Right lobe of liver (tissue), 6 donors: ENCODE measurements at regions not wholly inside any gene's neighbourhood (a gene's known extent, or its start where the extent isn't known, plus 50 kb on each side); places are given as distances from the start of the nearest gene placed in this dataset.

Experiments used
- ATAC-seq, 4 donors: fragments of 200-7000 bp; cut with Tn5 transposase; one replicate each; pipeline ENCODE4 v1.9.1; 2020; ENCODE audit warnings: mild to moderate bottlenecking in 4 of 4, moderate library complexity in 4 of 4
- DNase-seq, 3 donors: peaks; one replicate each; pipeline ENCODE4 v3.0.0-alpha.2; 2020
- H3K27ac ChIP-seq, 3 donors: fragments of 200-600 bp; one replicate each; pipeline ENCODE4 v1.8.0; 2022
- H3K27me3 ChIP-seq, 2 donors: fragments of 200-600 bp; one replicate each; pipeline ENCODE4 v1.8.0; 2022
- H3K36me3 ChIP-seq, 4 donors: fragments of 200-600 bp; sonication (generic) in 1 of 4; one replicate each; pipeline versions ENCODE4 v1.5.1 to v1.8.0; 2017 to 2022; ENCODE audit warnings: control low read depth in 1 of 4
- H3K4me1 ChIP-seq, 4 donors: fragments of 200-600 bp; sonication (generic) in 1 of 4; one replicate each; pipeline versions ENCODE4 v1.5.1 to v1.8.0; 2017 to 2022; ENCODE audit warnings: control low read depth in 1 of 4
- H3K4me3 ChIP-seq, 3 donors: fragments of 200-600 bp; one replicate each; pipeline ENCODE4 v1.8.0; 2022
- H3K9me3 ChIP-seq, 4 donors: fragments of 200-600 bp; sonication (generic) in 1 of 4; one replicate each; pipeline versions ENCODE4 v1.5.1 to v1.8.0; 2017 to 2022; ENCODE audit warnings: control low read depth in 1 of 4
- POLR2A ChIP-seq: fragments of 450-650 bp; IDR thresholded peaks from one replicate; pipeline ENCODE4 v1.6.1; 2017; ENCODE audit warnings: antibody characterized with exemption, mild to moderate bottlenecking
- WGBS: methylation state at CpG from one replicate; pipeline ENCODE4 v1.1.6; 2018; ENCODE audit warnings: low coverage, low lambda C conversion rate; ENCODE audit not compliant: insufficient coverage; ENCODE audit errors: missing lambda C conversion rate; 5-methylcytosine and 5-hydroxymethylcytosine counted together
- intact Hi-C, 2 donors: fragments of 100-400 bp; cut with DNase I; formaldehyde crosslinking; loops; one replicate each; pipeline versions ENCODE4 v1.11.2 to v1.14.1; 2022
- TF ChIP-seq, protein P1 (sequence below), 4 donors: fragments of 200-600 bp in 3 of 4; fragments of 450-650 bp in 1 of 4; IDR thresholded peaks; one replicate each; pipeline versions ENCODE4 v1.5.1 to v1.8.0; 2016 to 2022; ENCODE audit warnings: antibody characterized with exemption in 4 of 4, mild to moderate bottlenecking in 2 of 4
- donor health status: DM: no; HTN: yes; CAD: no.
- donor health status: DM: no; HTN: no; CAD: no.
- donor health status: DM: no; HTN: no; CAD: no.
- donor health status: DM: no; HTN: yes; CAD: no.
- donor health status: DM: no; HTN: yes; CAD: no.

DNA sequence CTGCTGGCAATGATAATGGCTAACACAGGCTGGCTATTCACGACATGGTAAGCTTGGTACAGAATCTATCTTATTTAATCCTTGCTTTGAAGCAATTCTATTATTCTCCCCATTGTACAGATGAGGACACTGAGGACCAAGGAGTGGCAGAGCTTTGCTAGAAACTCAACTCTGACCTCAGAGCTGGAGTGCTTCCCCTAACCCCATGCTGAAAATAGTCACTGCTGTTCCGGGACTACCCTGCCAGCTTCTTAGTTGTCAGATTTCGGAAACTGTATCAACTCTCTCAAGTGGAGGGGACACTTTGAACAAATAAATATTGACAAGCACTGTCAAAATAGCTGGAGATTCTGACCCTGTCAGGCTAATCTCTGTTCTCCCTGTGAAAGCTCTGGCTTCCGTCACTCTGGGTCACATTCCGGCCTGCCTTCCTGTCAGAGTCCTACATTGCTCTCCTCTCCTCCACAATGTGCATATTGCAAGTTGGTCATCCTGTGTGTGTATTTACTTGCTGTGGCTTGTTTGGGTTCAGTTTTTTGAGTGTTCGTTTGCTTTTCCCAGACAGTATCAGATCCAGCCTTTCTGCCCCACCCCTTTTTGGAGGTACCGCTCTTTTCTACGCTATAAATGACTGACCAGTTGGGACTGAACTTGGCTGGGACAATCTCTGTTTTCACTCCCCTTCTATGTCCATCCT lies 134.3 kb upstream of the MAP1B start:
- DNase-seq (no peak), ATAC-seq (peak; percentile 45 to 78 (median 70))
- H3K9me3 ChIP-seq = no peaks in the 10 kb centered on the region
- no peaks in the 10 kb centered on the region for H3K4me1 ChIP-seq
- no peaks in the 10 kb centered on the region for H3K36me3 ChIP-seq
- H3K27me3 ChIP-seq = no peaks in the 10 kb centered on the region
- intact Hi-C loops = no loop called here
- peak overlapping the region in 1 of 3 donors; percentile 8 for H3K27ac ChIP-seq
- WGBS = 51% methylated on average over 8 of the region's 8 CpGs
- H3K4me3 ChIP-seq = no peak overlapping the region
- no peak for TF ChIP-seq POLR2A
- TF ChIP-seq, protein P1, sequence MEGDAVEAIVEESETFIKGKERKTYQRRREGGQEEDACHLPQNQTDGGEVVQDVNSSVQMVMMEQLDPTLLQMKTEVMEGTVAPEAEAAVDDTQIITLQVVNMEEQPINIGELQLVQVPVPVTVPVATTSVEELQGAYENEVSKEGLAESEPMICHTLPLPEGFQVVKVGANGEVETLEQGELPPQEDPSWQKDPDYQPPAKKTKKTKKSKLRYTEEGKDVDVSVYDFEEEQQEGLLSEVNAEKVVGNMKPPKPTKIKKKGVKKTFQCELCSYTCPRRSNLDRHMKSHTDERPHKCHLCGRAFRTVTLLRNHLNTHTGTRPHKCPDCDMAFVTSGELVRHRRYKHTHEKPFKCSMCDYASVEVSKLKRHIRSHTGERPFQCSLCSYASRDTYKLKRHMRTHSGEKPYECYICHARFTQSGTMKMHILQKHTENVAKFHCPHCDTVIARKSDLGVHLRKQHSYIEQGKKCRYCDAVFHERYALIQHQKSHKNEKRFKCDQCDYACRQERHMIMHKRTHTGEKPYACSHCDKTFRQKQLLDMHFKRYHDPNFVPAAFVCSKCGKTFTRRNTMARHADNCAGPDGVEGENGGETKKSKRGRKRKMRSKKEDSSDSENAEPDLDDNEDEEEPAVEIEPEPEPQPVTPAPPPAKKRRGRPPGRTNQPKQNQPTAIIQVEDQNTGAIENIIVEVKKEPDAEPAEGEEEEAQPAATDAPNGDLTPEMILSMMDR (IDR thresholded peaks at IDR 0.05) = no peak

DNA sequence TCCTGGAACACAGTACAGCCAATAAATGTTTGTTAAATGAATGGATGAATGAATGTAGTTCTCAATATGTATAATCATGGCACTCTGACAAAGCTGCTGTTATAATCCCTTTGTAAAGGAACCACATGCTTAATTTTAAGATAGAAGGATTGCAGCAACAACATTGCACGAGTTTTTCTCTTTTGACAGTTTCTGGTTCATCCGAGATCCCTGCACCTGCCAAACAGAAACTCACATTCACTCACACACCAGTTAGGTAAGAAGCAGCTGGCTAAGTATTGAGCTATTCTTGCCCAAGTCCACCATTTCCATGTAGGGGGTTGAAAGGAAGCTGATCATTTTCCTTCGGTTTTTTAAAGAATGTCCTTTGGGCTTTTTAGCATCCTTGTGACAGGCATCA lies 133.7 kb upstream of the MAP1B start:
- no peaks in the 10 kb centered on the region for H3K4me1 ChIP-seq
- H3K27ac ChIP-seq = peak overlapping the region in 2 of 3 donors; percentile 3 to 8
- ATAC-seq = no peak
- no peaks in the 10 kb centered on the region for H3K9me3 ChIP-seq
- H3K36me3 ChIP-seq = no peaks in the 10 kb centered on the region
- intact Hi-C loops = no loop called here
- no peaks in the 10 kb centered on the region for H3K27me3 ChIP-seq
- no peak overlapping the region for H3K4me3 ChIP-seq
- WGBS = 54% methylated on average over 3 of the region's 3 CpGs
- no peak for TF ChIP-seq POLR2A
- TF ChIP-seq, protein P1 (IDR thresholded peaks at IDR 0.05) = no peak
- no peak for DNase-seq

DNA sequence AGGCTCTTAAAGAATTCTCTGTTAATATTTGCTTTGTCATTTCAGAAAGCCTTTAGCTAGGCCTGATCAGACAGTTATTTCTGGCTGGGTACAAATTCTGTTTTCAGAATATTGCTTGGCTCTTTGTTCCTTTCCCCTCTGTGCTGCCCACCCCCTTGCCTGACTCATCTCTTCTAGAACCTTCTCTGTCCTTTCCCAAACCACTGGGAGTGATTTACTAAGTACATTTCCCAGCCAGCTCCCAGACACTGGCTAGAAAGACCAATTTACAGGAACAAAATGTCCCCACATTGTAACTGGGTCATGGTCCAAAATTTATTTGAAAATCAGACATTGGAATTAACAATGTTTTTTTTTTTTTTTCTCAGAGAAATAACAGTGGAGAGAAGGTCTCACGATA lies 133.1 kb upstream of the MAP1B start:
- no peaks in the 10 kb centered on the region for H3K27me3 ChIP-seq
- H3K4me3 ChIP-seq = no peak overlapping the region
- 77% methylated on average over 1 of the region's 1 CpG for WGBS
- TF ChIP-seq POLR2A = no peak
- TF ChIP-seq, protein P1 (IDR thresholded peaks at IDR 0.05) = no peak
- ATAC-seq (peak in 2 of 4 donors; percentile 27 to 29), DNase-seq (no peak)
- intact Hi-C loops = no loop called here
- H3K4me1 ChIP-seq = no peaks in the 10 kb centered on the region
- H3K27ac ChIP-seq = peak overlapping the region in 2 of 3 donors; percentile 3 to 8
- H3K36me3 ChIP-seq = no peaks in the 10 kb centered on the region
- no peaks in the 10 kb centered on the region for H3K9me3 ChIP-seq

DNA sequence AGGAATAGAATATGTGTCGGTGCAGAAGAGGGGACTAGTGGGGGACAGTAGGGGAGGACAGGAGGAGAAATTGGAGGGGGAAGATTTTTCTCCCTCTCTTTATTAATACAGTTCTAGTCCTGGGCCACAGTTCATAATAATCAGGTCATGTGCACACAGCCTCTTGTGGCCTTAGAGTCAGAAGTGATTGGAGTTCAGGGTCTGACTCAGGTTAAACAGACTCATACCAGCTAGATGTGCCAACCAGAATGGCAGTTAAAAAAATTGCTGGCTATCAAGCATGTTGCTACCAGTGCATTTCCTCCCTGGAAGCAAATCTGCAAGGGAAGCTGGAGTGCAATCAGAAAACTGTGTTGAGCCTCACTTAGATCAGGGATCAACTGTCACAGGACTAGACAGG lies 132.7 kb upstream of the MAP1B start:
- ATAC-seq = peak in 2 of 4 donors; percentile 54 to 62
- 78% methylated on average over 1 of the region's 1 CpG for WGBS
- TF ChIP-seq POLR2A = no peak
- TF ChIP-seq, protein P1 (IDR thresholded peaks at IDR 0.05) = no peak
- Histone ChIP-seq H3K36me3 (no peaks in the 10 kb centered on the region), H3K27me3 (no peaks in the 10 kb centered on the region), H3K4me3 (no peak overlapping the region), H3K27ac (no peak overlapping the region), H3K9me3 (no peaks in the 10 kb centered on the region), H3K4me1 (no peaks in the 10 kb centered on the region)
- DNase-seq = no peak
- intact Hi-C loops = no loop called here
